ENCODE measurements at regions not wholly inside any gene's neighbourhood (a gene's known extent, or its start where the extent isn't known, plus 50 kb on each side); places are given as distances from the start of the nearest gene placed in this dataset.

GRCh38 chr9:75274781-75275180 lies 186.5 kb downstream of the OSTF1 start:
- TF ChIP-seq CTCF (conservative IDR thresholded peaks at IDR 0.05; ENCODE audit: low read depth, low read length) = no peak
- DNase-seq (ENCODE audit: low read depth) = no peak
- H3K4me3 ChIP-seq (ENCODE audit: low read length) = no peak overlapping the region

- no peak overlapping the region for H3K4me3 ChIP-seq (ENCODE audit: low read length)
- TF ChIP-seq CTCF (conservative IDR thresholded peaks at IDR 0.05; ENCODE audit: low read depth, low read length) = no peak
- DNase-seq (ENCODE audit: low read depth) = no peak
These were observed 193.7 kb downstream of the OSTF1 start for GRCh38 chr9:75282047-75282446.

DNA sequence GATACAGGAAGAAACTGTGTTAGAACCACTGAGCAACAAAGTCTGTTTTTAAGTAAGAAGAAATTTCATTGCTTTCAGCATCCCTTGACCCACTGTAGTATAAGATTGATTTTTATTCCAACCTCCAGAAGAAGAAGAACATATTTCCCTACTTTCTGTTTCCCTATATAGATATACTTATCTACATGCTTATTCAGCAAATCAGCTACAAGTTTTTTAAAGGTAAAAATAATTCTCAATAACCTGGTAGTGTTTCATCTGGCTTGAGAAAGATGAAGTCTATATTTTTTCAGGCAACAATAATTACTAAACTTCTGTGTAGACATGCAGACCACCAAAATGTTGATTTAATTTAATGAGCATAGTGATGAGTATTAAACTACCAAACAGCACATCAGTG lies 201.0 kb downstream of the OSTF1 start:
- TF ChIP-seq CTCF (conservative IDR thresholded peaks at IDR 0.05; ENCODE audit: low read depth, low read length) = no peak
- no peak overlapping the region for H3K4me3 ChIP-seq (ENCODE audit: low read length)
- DNase-seq (ENCODE audit: low read depth) = no peak

- no peak for DNase-seq (ENCODE audit: low read depth)
- no peak for TF ChIP-seq CTCF (conservative IDR thresholded peaks at IDR 0.05; ENCODE audit: low read depth, low read length)
- H3K4me3 ChIP-seq (ENCODE audit: low read length) = no peak overlapping the region
These were observed 211.0 kb downstream of the OSTF1 start for GRCh38 chr9:75299324-75299723.

DNA sequence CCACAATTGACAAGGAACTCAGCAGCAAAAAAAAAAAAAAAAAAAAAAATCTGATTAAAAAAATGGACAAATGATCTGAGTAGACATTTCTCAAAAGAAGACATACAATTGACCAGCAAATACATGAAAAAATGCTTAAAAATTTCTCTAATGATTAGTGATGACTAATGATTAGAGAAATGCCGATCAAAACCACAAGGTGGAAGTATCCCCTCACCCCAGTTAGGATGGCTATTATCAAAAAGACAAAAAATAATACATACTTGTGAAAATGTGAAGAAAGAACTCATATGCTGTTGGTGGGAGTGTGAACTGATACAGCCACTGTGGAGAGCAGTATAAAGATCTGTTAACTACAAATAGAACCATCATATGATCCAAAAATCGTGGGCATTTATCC lies 245.3 kb downstream of the OSTF1 start:
- DNase-seq (ENCODE audit: low read depth) = no peak
- TF ChIP-seq CTCF (conservative IDR thresholded peaks at IDR 0.05; ENCODE audit: low read depth, low read length) = no peak
- no peak overlapping the region for H3K4me3 ChIP-seq (ENCODE audit: low read length)

DNA sequence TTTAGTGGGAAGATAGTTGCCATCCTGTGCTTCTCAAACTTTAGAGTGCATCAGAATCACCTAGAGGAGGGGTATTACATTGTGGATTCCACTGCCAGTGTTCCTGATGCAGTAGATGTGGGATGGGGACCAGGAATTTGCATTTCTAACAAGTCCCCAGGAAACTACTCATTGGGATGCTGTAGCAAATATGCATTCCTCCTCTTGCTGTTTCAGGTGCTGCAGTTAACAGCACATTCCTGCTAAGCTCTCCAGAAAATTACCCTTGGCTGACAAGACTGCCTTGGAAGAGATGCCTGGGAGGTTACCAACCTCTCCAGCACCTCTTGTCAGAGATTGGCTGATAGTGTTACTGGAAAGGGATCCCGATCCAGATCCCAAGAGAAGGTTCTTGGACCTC lies 270.5 kb downstream of the OSTF1 start:
- TF ChIP-seq CTCF (conservative IDR thresholded peaks at IDR 0.05; ENCODE audit: low read depth, low read length) = no peak
- no peak overlapping the region for H3K4me3 ChIP-seq (ENCODE audit: low read length)
- DNase-seq (ENCODE audit: low read depth) = no peak

DNA sequence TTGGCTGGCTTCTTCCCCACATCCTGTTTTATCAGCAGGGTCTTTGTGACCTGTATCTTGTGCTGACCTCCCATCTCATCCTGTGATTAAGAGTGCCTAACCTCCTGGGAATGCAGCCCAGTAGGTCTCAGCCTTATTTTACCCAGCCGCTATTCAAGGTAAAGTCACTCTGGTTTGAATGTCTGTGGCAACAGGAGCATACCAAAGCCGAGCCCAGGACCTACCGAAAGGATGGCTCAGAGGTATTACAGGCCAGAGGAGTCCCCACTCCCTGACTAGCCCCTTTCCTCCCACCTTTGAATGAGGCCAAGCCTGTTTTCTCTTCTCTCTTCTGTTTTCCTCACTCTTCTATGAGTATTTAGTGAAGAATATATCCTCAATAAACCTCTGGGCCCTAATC lies 271.3 kb downstream of the OSTF1 start:
- H3K4me3 ChIP-seq (ENCODE audit: low read length) = no peak overlapping the region
- no peak for TF ChIP-seq CTCF (conservative IDR thresholded peaks at IDR 0.05; ENCODE audit: low read depth, low read length)
- DNase-seq (ENCODE audit: low read depth) = no peak
